ENCODE measurements at regions not wholly inside any gene's neighbourhood (a gene's known extent, or its start where the extent isn't known, plus 50 kb on each side); places are given as distances from the start of the nearest gene placed in this dataset.

- BruUV-seq (replicated peaks) = no TSS peak
- peak; percentile 4 for DNase-seq (ENCODE audit: unreplicated experiment)
- H3K4me3 Mint-ChIP-seq (ENCODE audit: unreplicated experiment) = no peak overlapping the region
- peaks cover 17% of the 10 kb centered on the region for H3K9me3 Mint-ChIP-seq (ENCODE audit: unreplicated experiment)
- intact Hi-C loops (cut with micrococcal nuclease) = no loop called here
- ChIA-PET CTCF (interaction anchor here (0.6 kb wide), 1 partner anchor 761 kb away, joined by 3 read pairs; no protein-coding TSS in a partner anchor), POLR2A (no interaction called here)
- no peak overlapping the region for H3K27ac Mint-ChIP-seq (ENCODE audit: low read depth, unreplicated experiment)
- H3K36me3 Mint-ChIP-seq (ENCODE audit: insufficient read depth, unreplicated experiment) = no peaks in the 10 kb centered on the region
- no peak for TF ChIP-seq CTCF (IDR thresholded peaks at IDR 0.05; ENCODE audit: unreplicated experiment)
- H3K27me3 Mint-ChIP-seq (ENCODE audit: insufficient read depth, unreplicated experiment) = no peaks in the 10 kb centered on the region
- H3K4me1 Mint-ChIP-seq (ENCODE audit: insufficient read depth, unreplicated experiment) = no peaks in the 10 kb centered on the region
These were observed 755.5 kb downstream of the GLUD2 start for GRCh38 chrX:121802881-121803412.

GRCh38 chrX:121823406-121823805 lies 776.0 kb downstream of the GLUD2 start:
- no peak overlapping the region for H3K27ac Mint-ChIP-seq (ENCODE audit: low read depth, unreplicated experiment)
- no peaks in the 10 kb centered on the region for H3K27me3 Mint-ChIP-seq (ENCODE audit: insufficient read depth, unreplicated experiment)
- no peaks in the 10 kb centered on the region for H3K36me3 Mint-ChIP-seq (ENCODE audit: insufficient read depth, unreplicated experiment)
- no peak overlapping the region for H3K4me3 Mint-ChIP-seq (ENCODE audit: unreplicated experiment)
- H3K4me1 Mint-ChIP-seq (ENCODE audit: insufficient read depth, unreplicated experiment) = peaks cover 5% of the 10 kb centered on the region
- CTCF ChIA-PET = no interaction called here
- peaks cover under 1% of the 10 kb centered on the region for H3K9me3 Mint-ChIP-seq (ENCODE audit: unreplicated experiment)
- POLR2A ChIA-PET = no interaction called here
- intact Hi-C loops (cut with micrococcal nuclease) = no loop called here
- no TSS peak for BruUV-seq (replicated peaks)
- peak; percentile 23 for DNase-seq (ENCODE audit: unreplicated experiment)
- no peak for TF ChIP-seq CTCF (IDR thresholded peaks at IDR 0.05; ENCODE audit: unreplicated experiment)

GRCh38 chrX:121831601-121832000 lies 784.2 kb downstream of the GLUD2 start:
- POLR2A ChIA-PET = interaction anchor here (0.6 to 1.0 kb wide), 2 partner anchors 9 to 12 kb away, joined by 4 read pairs; no protein-coding TSS in a partner anchor
- intact Hi-C loops (cut with micrococcal nuclease) = no loop called here
- Mint-ChIP-seq H3K9me3 (ENCODE audit: unreplicated experiment) (peaks cover 15% of the 10 kb centered on the region), H3K4me3 (ENCODE audit: unreplicated experiment) (no peak overlapping the region), H3K36me3 (ENCODE audit: insufficient read depth, unreplicated experiment) (no peaks in the 10 kb centered on the region), H3K27ac (ENCODE audit: low read depth, unreplicated experiment) (no peak overlapping the region), H3K27me3 (ENCODE audit: insufficient read depth, unreplicated experiment) (no peaks in the 10 kb centered on the region), H3K4me1 (ENCODE audit: insufficient read depth, unreplicated experiment) (no peaks in the 10 kb centered on the region)
- BruUV-seq (replicated peaks) = no TSS peak
- no peak for DNase-seq (ENCODE audit: unreplicated experiment)
- CTCF ChIA-PET = no interaction called here
- TF ChIP-seq CTCF (IDR thresholded peaks at IDR 0.05; ENCODE audit: unreplicated experiment) = no peak

GRCh38 chrX:121832446-121832845 lies 785.0 kb downstream of the GLUD2 start:
- Mint-ChIP-seq H3K36me3 (ENCODE audit: insufficient read depth, unreplicated experiment) (no peaks in the 10 kb centered on the region), H3K4me1 (ENCODE audit: insufficient read depth, unreplicated experiment) (no peaks in the 10 kb centered on the region), H3K27ac (ENCODE audit: low read depth, unreplicated experiment) (no peak overlapping the region), H3K4me3 (ENCODE audit: unreplicated experiment) (no peak overlapping the region), H3K27me3 (ENCODE audit: insufficient read depth, unreplicated experiment) (no peaks in the 10 kb centered on the region), H3K9me3 (ENCODE audit: unreplicated experiment) (peaks cover 15% of the 10 kb centered on the region)
- intact Hi-C loops (cut with micrococcal nuclease) = no loop called here
- TF ChIP-seq CTCF (IDR thresholded peaks at IDR 0.05; ENCODE audit: unreplicated experiment) = no peak
- no peak for DNase-seq (ENCODE audit: unreplicated experiment)
- ChIA-PET CTCF (no interaction called here), POLR2A (interaction anchor here (0.6 to 1.0 kb wide), 2 partner anchors 8 to 13 kb away, joined by 4 read pairs; no protein-coding TSS in a partner anchor)
- BruUV-seq (replicated peaks) = no TSS peak
